ENCODE measurements at regions not wholly inside any gene's neighbourhood (a gene's known extent, or its start where the extent isn't known, plus 50 kb on each side); places are given as distances from the start of the nearest gene placed in this dataset.

DNA sequence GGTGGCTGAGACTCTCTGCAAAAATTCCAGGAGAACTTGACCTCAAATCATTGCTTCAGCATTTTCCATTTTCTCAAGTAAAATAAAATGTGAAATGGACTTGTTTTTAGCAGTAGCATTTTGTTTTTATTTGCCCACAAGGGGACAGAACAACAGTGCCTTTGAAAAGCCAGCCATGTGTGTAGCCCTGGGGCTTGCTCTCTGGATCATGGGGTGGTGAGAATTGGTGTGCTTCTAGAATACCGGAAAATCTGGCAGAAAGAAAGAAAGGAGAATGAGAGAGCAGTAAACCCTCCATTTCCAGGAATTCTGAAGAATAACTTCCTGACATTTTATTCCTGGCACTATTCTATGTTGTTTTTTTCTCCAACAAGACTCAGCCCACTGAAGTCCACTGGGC is 254.7 kb upstream of the MOCS1 start:
- no peak for TF ChIP-seq L3MBTL2 (conservative IDR thresholded peaks at IDR 0.05)
- no peak for TF ChIP-seq NFRKB (IDR thresholded peaks at IDR 0.05)
- no peak for TF ChIP-seq ARNT (IDR thresholded peaks at IDR 0.05)
- TF ChIP-seq ELF4 (IDR thresholded peaks at IDR 0.05): no peak
- TF ChIP-seq HDGF (IDR thresholded peaks at IDR 0.05; ENCODE audit: borderline replicate concordance): no peak
- no peak for TF ChIP-seq SUZ12 (IDR thresholded peaks at IDR 0.05)
- TF ChIP-seq FOXM1 (IDR thresholded peaks at IDR 0.05; ENCODE audit: borderline replicate concordance): no peak
- TF ChIP-seq FOXK2 (IDR thresholded peaks at IDR 0.05): no peak
- no peak for TF ChIP-seq TARDBP (IDR thresholded peaks at IDR 0.05)
